Right lobe of liver (tissue), 6 donors: ENCODE measurements at regions not wholly inside any gene's neighbourhood (a gene's known extent, or its start where the extent isn't known, plus 50 kb on each side); places are given as distances from the start of the nearest gene placed in this dataset.
A peak's percentile ranks its signal among the peaks of the same experiment; 100 is the strongest.

Experiments
- ATAC-seq, 4 donors: fragments of 200-7000 bp; cut with Tn5 transposase; one replicate each; pipeline ENCODE4 v1.9.1; 2020; ENCODE audit warnings: mild to moderate bottlenecking in 4 of 4, moderate library complexity in 4 of 4
- DNase-seq, 3 donors: peaks; one replicate each; pipeline ENCODE4 v3.0.0-alpha.2; 2020
- H3K27ac ChIP-seq, 3 donors: fragments of 200-600 bp; one replicate each; pipeline ENCODE4 v1.8.0; 2022
- H3K27me3 ChIP-seq, 2 donors: fragments of 200-600 bp; one replicate each; pipeline ENCODE4 v1.8.0; 2022
- H3K36me3 ChIP-seq, 4 donors: fragments of 200-600 bp; sonication (generic) in 1 of 4; one replicate each; pipeline versions ENCODE4 v1.5.1 to v1.8.0; 2017 to 2022; ENCODE audit warnings: control low read depth in 1 of 4
- H3K4me1 ChIP-seq, 4 donors: fragments of 200-600 bp; sonication (generic) in 1 of 4; one replicate each; pipeline versions ENCODE4 v1.5.1 to v1.8.0; 2017 to 2022; ENCODE audit warnings: control low read depth in 1 of 4
- H3K4me3 ChIP-seq, 3 donors: fragments of 200-600 bp; one replicate each; pipeline ENCODE4 v1.8.0; 2022
- H3K9me3 ChIP-seq, 4 donors: fragments of 200-600 bp; sonication (generic) in 1 of 4; one replicate each; pipeline versions ENCODE4 v1.5.1 to v1.8.0; 2017 to 2022; ENCODE audit warnings: control low read depth in 1 of 4
- POLR2A ChIP-seq: fragments of 450-650 bp; IDR thresholded peaks from one replicate; pipeline ENCODE4 v1.6.1; 2017; ENCODE audit warnings: antibody characterized with exemption, mild to moderate bottlenecking
- WGBS: methylation state at CpG from one replicate; pipeline ENCODE4 v1.1.6; 2018; ENCODE audit warnings: low coverage, low lambda C conversion rate; ENCODE audit not compliant: insufficient coverage; ENCODE audit errors: missing lambda C conversion rate; 5-methylcytosine and 5-hydroxymethylcytosine counted together
- intact Hi-C, 2 donors: fragments of 100-400 bp; cut with DNase I; formaldehyde crosslinking; loops; one replicate each; pipeline versions ENCODE4 v1.11.2 to v1.14.1; 2022
- TF ChIP-seq, protein P1 (sequence below), 4 donors: fragments of 200-600 bp in 3 of 4; fragments of 450-650 bp in 1 of 4; IDR thresholded peaks; one replicate each; pipeline versions ENCODE4 v1.5.1 to v1.8.0; 2016 to 2022; ENCODE audit warnings: antibody characterized with exemption in 4 of 4, mild to moderate bottlenecking in 2 of 4
- donor health status: DM: no; HTN: yes; CAD: no.
- donor health status: DM: no; HTN: no; CAD: no.
- donor health status: DM: no; HTN: no; CAD: no.
- donor health status: DM: no; HTN: yes; CAD: no.
- donor health status: DM: no; HTN: yes; CAD: no.

DNA sequence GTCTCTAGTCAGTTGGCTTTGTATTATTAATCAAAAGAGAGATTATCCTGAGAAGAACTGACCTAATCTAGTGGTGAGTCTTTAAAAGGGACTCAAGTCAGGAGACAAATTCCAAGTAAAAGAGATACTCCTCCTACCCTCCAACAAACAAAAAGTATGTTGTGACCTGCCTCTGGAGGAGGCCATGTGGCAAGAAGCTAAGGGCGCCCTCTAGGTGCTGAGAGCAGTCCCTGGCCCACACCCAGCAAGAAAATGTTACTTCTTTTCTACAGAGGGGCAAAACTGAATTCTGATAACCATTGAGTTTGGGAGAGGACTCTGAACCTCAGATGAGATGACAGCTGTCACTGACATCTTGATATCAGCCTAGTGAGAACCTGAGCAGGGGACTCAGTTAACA is 953.6 kb upstream of the AGA start:
- DNase-seq: no peak

DNA sequence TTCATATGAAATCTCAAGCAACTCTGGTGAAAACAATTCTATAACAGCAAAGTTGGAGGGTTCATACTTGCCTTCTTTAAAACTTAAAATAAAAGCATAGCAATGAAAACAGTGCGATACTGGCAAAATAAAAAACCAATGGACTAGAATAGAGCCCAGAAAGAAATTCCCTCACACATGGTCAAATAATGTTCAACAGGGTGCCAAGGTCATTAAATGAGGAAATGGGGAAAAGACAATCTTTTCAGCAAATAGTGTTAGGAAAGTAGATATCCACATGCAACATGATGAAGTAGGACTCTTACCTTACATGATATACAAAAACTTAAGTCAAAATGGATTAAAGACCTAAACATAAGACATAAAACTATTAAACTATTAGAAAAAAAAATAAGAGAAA is 970.2 kb upstream of the AGA start:
- ATAC-seq: peak; percentile 35 to 64 (median 56)
- DNase-seq: no peak
- TF ChIP-seq, protein P1, sequence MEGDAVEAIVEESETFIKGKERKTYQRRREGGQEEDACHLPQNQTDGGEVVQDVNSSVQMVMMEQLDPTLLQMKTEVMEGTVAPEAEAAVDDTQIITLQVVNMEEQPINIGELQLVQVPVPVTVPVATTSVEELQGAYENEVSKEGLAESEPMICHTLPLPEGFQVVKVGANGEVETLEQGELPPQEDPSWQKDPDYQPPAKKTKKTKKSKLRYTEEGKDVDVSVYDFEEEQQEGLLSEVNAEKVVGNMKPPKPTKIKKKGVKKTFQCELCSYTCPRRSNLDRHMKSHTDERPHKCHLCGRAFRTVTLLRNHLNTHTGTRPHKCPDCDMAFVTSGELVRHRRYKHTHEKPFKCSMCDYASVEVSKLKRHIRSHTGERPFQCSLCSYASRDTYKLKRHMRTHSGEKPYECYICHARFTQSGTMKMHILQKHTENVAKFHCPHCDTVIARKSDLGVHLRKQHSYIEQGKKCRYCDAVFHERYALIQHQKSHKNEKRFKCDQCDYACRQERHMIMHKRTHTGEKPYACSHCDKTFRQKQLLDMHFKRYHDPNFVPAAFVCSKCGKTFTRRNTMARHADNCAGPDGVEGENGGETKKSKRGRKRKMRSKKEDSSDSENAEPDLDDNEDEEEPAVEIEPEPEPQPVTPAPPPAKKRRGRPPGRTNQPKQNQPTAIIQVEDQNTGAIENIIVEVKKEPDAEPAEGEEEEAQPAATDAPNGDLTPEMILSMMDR (IDR thresholded peaks at IDR 0.05): no peak
- TF ChIP-seq POLR2A: no peak
- Histone ChIP-seq H3K4me3 (peak overlapping the region; percentile 22 to 25 (median 24)), H3K27ac (peak overlapping the region; percentile 42 to 80 (median 54)), H3K4me1 (peaks cover 0 to 35% (median 0%) of the 10 kb centered on the region in 4 donors), H3K27me3 (no peaks in the 10 kb centered on the region), H3K9me3 (no peaks in the 10 kb centered on the region), H3K36me3 (no peaks in the 10 kb centered on the region)
- intact Hi-C loops: no loop called here
- 21% methylated on average over 1 of the region's 1 CpG for WGBS

More for the DNA sequence above, 953.6 kb upstream of the AGA start:
- Histone ChIP-seq H3K27ac (no peak overlapping the region), H3K9me3 (no peaks in the 10 kb centered on the region), H3K4me3 (no peak overlapping the region), H3K36me3 (no peaks in the 10 kb centered on the region), H3K27me3 (no peaks in the 10 kb centered on the region), H3K4me1 (no peaks in the 10 kb centered on the region)
- TF ChIP-seq, protein P1 (IDR thresholded peaks at IDR 0.05): peak; percentile 24 to 41 (median 30)
- no peak for TF ChIP-seq POLR2A
- ATAC-seq: peak; percentile 33 to 73 (median 61)
- intact Hi-C loops: no loop called here
- WGBS: 40% methylated on average over 1 of the region's 1 CpG

DNA sequence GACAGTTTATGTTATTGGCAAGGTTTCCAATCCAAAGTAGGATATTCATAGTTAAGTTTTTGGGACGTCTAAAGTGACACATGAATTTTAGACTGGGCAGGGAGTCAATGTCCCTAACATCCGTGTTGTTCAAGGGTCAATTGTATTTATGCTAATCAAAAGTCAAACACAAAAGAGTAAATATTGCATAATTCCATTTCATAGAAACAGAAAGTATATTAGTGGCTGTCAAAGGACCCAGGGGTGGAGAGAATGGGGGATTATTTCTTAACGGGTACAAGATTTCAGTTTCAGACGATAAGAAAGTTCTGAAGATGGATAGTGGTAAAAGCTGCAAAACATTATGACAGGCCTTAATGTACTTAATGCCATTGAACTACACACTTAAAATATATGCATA is 971.8 kb upstream of the AGA start:
- 19% methylated on average over 4 of the region's 4 CpGs for WGBS
- Histone ChIP-seq H3K27me3 (no peaks in the 10 kb centered on the region), H3K36me3 (no peaks in the 10 kb centered on the region), H3K4me3 (peak overlapping the region in 2 of 3 donors; percentile 5 to 25), H3K27ac (peak overlapping the region; percentile 32 to 80 (median 60)), H3K9me3 (no peaks in the 10 kb centered on the region), H3K4me1 (peaks cover 0 to 35% (median 0%) of the 10 kb centered on the region in 4 donors)
- ATAC-seq (peak; percentile 77 to 90 (median 81)), DNase-seq (peak in 1 of 3 donors; percentile 45)
- intact Hi-C loops: no loop called here
- TF ChIP-seq, protein P1 (IDR thresholded peaks at IDR 0.05): no peak
- TF ChIP-seq POLR2A: no peak

DNA sequence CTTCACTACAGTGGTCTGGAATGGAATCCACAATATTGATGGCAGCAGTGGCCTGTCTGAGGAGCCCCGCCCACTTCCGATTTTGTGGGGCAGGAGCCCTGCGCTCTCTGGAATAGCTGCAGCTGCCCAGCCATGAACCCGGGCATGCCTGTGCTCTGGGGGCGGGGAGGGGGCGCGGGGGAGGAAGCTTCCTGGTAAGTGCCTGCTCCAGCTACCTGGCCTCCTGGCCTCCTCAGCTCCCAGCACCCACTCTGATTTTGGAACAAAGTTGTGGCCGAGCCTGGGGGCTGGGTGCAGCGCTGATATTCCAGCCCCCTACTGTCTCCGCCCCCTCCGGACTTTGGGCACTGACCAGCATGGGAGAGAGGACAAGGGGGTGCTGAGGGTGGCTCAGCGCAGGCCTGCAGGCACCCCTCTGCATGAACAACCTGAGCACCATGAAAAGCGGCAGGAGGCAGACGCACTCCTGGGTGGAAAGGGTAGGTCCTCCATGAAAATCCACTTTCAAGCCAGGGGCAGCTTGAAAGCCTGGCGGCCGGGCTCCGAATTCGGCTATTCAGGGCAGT is 972.7 kb upstream of the AGA start:
- Histone ChIP-seq H3K4me3 (no peak overlapping the region), H3K36me3 (no peaks in the 10 kb centered on the region), H3K9me3 (no peaks in the 10 kb centered on the region), H3K4me1 (peaks cover 0 to 35% (median 0%) of the 10 kb centered on the region in 4 donors), H3K27ac (peak overlapping the region in 1 of 3 donors; percentile 60), H3K27me3 (no peaks in the 10 kb centered on the region)
- intact Hi-C loops: no loop called here
- ATAC-seq (peak in 1 of 4 donors; percentile 23), DNase-seq (peak in 1 of 3 donors; percentile 17)
- WGBS: 74% methylated on average over 4 of the region's 18 CpGs
- TF ChIP-seq, protein P1 (IDR thresholded peaks at IDR 0.05): no peak
- TF ChIP-seq POLR2A: no peak
